PC-3 (cell line): ENCODE measurements at regions not wholly inside any gene's neighbourhood (a gene's known extent, or its start where the extent isn't known, plus 50 kb on each side); places are given as distances from the start of the nearest gene placed in this dataset.
A peak's percentile ranks its signal among the peaks of the same experiment; 100 is the strongest.

Source experiments
- ATAC-seq: fragments of 200-7000 bp; cut with Tn5 transposase; 2 replicates; pipeline ENCODE4 v1.9.1; 2020; ENCODE audit warnings: mild to moderate bottlenecking, moderate library complexity
- BruUV-seq: library from RNA; stranded (reverse); fragments of 400-500 nt; replicated peaks from 2 replicates; lab custom pipeline; 2021; lab: Mats Ljungman, UMichigan
- CTCF ChIA-PET: fragments of 300-600 bp; sonication (Branson Sonifier 250); formaldehyde crosslinking; loops from one replicate; lab custom pipeline; 2022; ENCODE audit warnings: antibody characterized with exemption; lab: Charles Lee
- POLR2A ChIA-PET: fragments of 300-600 bp; sonication (Branson Sonifier 250); formaldehyde crosslinking; loops from one replicate; lab custom pipeline; 2022; ENCODE audit warnings: antibody characterized with exemption; ENCODE audit not compliant: unreplicated experiment; lab: Charles Lee
- DNase-seq: peaks from one replicate; pipeline ENCODE4 v3.0.0-alpha.2; 2015
- H2AFZ ChIP-seq: fragments of 300-600 bp; sonication (generic); 2 replicates; pipeline ENCODE4 v1.6.0; 2016; ENCODE audit warnings: antibody characterized with exemption, low read length
- H3F3A ChIP-seq: fragments of 300-600 bp; sonication (generic); one replicate; pipeline ENCODE4 v1.6.0; 2017; ENCODE audit warnings: antibody characterized with exemption, low read length, control low read depth, mild to moderate bottlenecking; ENCODE audit not compliant: unreplicated experiment
- H3K27ac ChIP-seq: fragments of 300-600 bp; sonication (generic); 2 replicates; pipeline ENCODE4 v1.5.1; 2016; ENCODE audit warnings: mild to moderate bottlenecking, low read length
- H3K27me3 ChIP-seq: fragments of 300-600 bp; sonication (generic); 2 replicates; pipeline ENCODE4 v1.6.1; 2016; ENCODE audit warnings: low read length, mixed read lengths
- H3K36me3 ChIP-seq: fragments of 300-600 bp; sonication (generic); 2 replicates; pipeline ENCODE4 v1.6.1; 2016; ENCODE audit warnings: low read depth, mixed run types, low read length, mixed read lengths
- H3K4me1 ChIP-seq: fragments of 300-600 bp; sonication (generic); 2 replicates; pipeline ENCODE4 v1.5.1; 2016; ENCODE audit warnings: low read length; ENCODE audit not compliant: insufficient read depth
- H3K4me2 ChIP-seq: fragments of 300-600 bp; sonication (generic); 2 replicates; pipeline ENCODE4 v1.6.0; 2016; ENCODE audit warnings: low read length
- H3K4me3 ChIP-seq: fragments of 300-600 bp; sonication (generic); 2 replicates; pipeline ENCODE4 v1.5.1; 2016; ENCODE audit warnings: mild to moderate bottlenecking, low read length, mixed read lengths
- H3K79me2 ChIP-seq: fragments of 300-600 bp; sonication (generic); 2 replicates; pipeline ENCODE4 v1.6.1; 2017; ENCODE audit warnings: low read length, mixed read lengths
- H3K9ac ChIP-seq: fragments of 300-600 bp; sonication (generic); 2 replicates; pipeline ENCODE4 v1.6.0; 2016; ENCODE audit warnings: mild to moderate bottlenecking, low read length
- H3K9me2 ChIP-seq: fragments of 300-600 bp; sonication (generic); replicated peaks from 2 replicates; pipeline ENCODE4 v1.6.1; 2016; ENCODE audit warnings: mixed run types, low read length, mixed read lengths
- H3K9me3 ChIP-seq: fragments of 300-600 bp; sonication (generic); 2 replicates; pipeline ENCODE4 v1.6.1; 2016; ENCODE audit warnings: low read length, mixed read lengths
- H4K20me1 ChIP-seq: fragments of 300-600 bp; sonication (generic); 2 replicates; pipeline ENCODE4 v1.6.1; 2016; ENCODE audit warnings: low read length, mixed read lengths
- CTCF ChIP-seq: fragments of 300-600 bp; sonication (generic); conservative IDR thresholded peaks from 2 replicates; pipeline ENCODE4 v1.5.1; 2017; ENCODE audit warnings: antibody characterized with exemption, low read depth, mild to moderate bottlenecking, low read length
- EZH2 ChIP-seq: fragments of 300-600 bp; sonication (generic); IDR thresholded peaks from one replicate; pipeline ENCODE4 v1.6.1; 2017; ENCODE audit warnings: antibody characterized with exemption, mild to moderate bottlenecking, low read length; ENCODE audit not compliant: unreplicated experiment
- EZH2phosphoT487 ChIP-seq: fragments of 300-600 bp; sonication (generic); IDR thresholded peaks from 2 replicates; pipeline ENCODE4 v1.6.1; 2018; ENCODE audit warnings: mild to moderate bottlenecking, antibody characterized with exemption, low read length, borderline replicate concordance
- intact Hi-C: fragments of 100-400 bp; cut with micrococcal nuclease; formaldehyde crosslinking; loops from 2 replicates; pipeline ENCODE4 v1.9.0; 2023

- Histone ChIP-seq H3K9me3 (no peaks in the 10 kb centered on the region), H3K27me3 (no peaks in the 10 kb centered on the region), H3K27ac (no peak overlapping the region), H3K36me3 (no peaks in the 10 kb centered on the region; the same call in 1 of the 2 replicates), H3K79me2 (no peaks in the 10 kb centered on the region), H3K9me2 (no peaks in the 10 kb centered on the region), H3K4me2 (no peak overlapping the region), H3F3A (peaks cover 4% of the 10 kb centered on the region), H3K4me1 (peaks cover 33% of the 10 kb centered on the region), H3K4me3 (no peak overlapping the region), H3K9ac (no peak overlapping the region), H2AFZ (no peak overlapping the region), H4K20me1 (no peaks in the 10 kb centered on the region)
- CTCF ChIA-PET: no interaction called here
- no TSS peak for BruUV-seq
- ATAC-seq: no peak
- POLR2A ChIA-PET: no interaction called here
- TF ChIP-seq EZH2phosphoT487 (no peak), EZH2 (no peak), CTCF (no peak)
- no peak for DNase-seq
- intact Hi-C loops: no loop called here
Measured at GRCh38 chr15:58327958-58328357, 103.8 kb upstream of the LIPC start.

GRCh38 chr15:58329211-58329610 lies 102.6 kb upstream of the LIPC start:
- no peak for TF ChIP-seq EZH2
- TF ChIP-seq EZH2phosphoT487: no peak
- no peak for TF ChIP-seq CTCF
- Histone ChIP-seq H4K20me1 (no peaks in the 10 kb centered on the region), H3K36me3 (no peaks in the 10 kb centered on the region; the same call in 1 of the 2 replicates), H3K79me2 (no peaks in the 10 kb centered on the region), H3K27me3 (no peaks in the 10 kb centered on the region), H2AFZ (no peak overlapping the region), H3K9me3 (no peaks in the 10 kb centered on the region), H3K4me1 (peaks cover 43% of the 10 kb centered on the region), H3K4me2 (no peak overlapping the region), H3K9ac (peak overlapping the region; percentile 70), H3K4me3 (no peak overlapping the region), H3F3A (peaks cover 4% of the 10 kb centered on the region), H3K27ac (peak overlapping the region; percentile 90), H3K9me2 (no peaks in the 10 kb centered on the region)
- no TSS peak for BruUV-seq
- intact Hi-C loops: no loop called here
- DNase-seq (no peak), ATAC-seq (no peak)
- ChIA-PET CTCF (no interaction called here), POLR2A (no interaction called here)

- ATAC-seq (no peak), DNase-seq (peak; percentile 73)
- Histone ChIP-seq H3K27me3 (no peaks in the 10 kb centered on the region), H3F3A (peaks cover 4% of the 10 kb centered on the region), H2AFZ (no peak overlapping the region), H3K9me3 (no peaks in the 10 kb centered on the region), H3K4me1 (peaks cover 43% of the 10 kb centered on the region), H3K36me3 (no peaks in the 10 kb centered on the region; the same call in 1 of the 2 replicates), H3K4me3 (no peak overlapping the region), H3K79me2 (no peaks in the 10 kb centered on the region), H3K27ac (peak overlapping the region; percentile 100), H3K9ac (peak overlapping the region; percentile 85), H4K20me1 (no peaks in the 10 kb centered on the region), H3K9me2 (no peaks in the 10 kb centered on the region), H3K4me2 (peak overlapping the region; percentile 67)
- ChIA-PET POLR2A (no interaction called here), CTCF (no interaction called here)
- TF ChIP-seq EZH2: no peak
- TF ChIP-seq CTCF: no peak
- TF ChIP-seq EZH2phosphoT487: no peak
- BruUV-seq: no TSS peak
- intact Hi-C loops: loop anchor here (5.0 kb wide), 1 partner anchor 43 kb away; no protein-coding TSS in a partner anchor
Measured at GRCh38 chr15:58329781-58330671, 101.8 kb upstream of the LIPC start.
